RWPE2 (cell line): ENCODE measurements at regions not wholly inside any gene's neighbourhood (a gene's known extent, or its start where the extent isn't known, plus 50 kb on each side); places are given as distances from the start of the nearest gene placed in this dataset.
"Not testable (repeated sequence)": the region's sequence is repeated elsewhere in the genome, so short reads cannot be mapped to it uniquely, and the experiment has no call there.

Source experiments
- ATAC-seq: fragments of 200-7000 bp; cut with Tn5 transposase; 3 replicates; pipeline ENCODE4 v1.9.1; 2021; ENCODE audit warnings: low read depth
- DNase-seq: peaks from one replicate; pipeline ENCODE4 v3.0.0-alpha.2; 2020; ENCODE audit warnings: low spot score
- H3K27ac ChIP-seq: fragments of 450-650 bp; 2 replicates; pipeline ENCODE4 v1.5.1; 2017; ENCODE audit warnings: mild to moderate bottlenecking; ENCODE audit not compliant: poor library complexity, severe bottlenecking
- H3K27me3 ChIP-seq: fragments of 250-450 bp; sonication (Bioruptor Pico); 2 replicates; pipeline ENCODE4 v1.5.1; 2021; ENCODE audit warnings: mild to moderate bottlenecking, moderate library complexity; ENCODE audit not compliant: insufficient read depth, poor library complexity, severe bottlenecking
- H3K36me3 ChIP-seq: fragments of 250-450 bp; sonication (Bioruptor Pico); 2 replicates; pipeline ENCODE4 v1.5.1; 2020; ENCODE audit warnings: low read depth, mild to moderate bottlenecking, moderate library complexity
- H3K4me1 ChIP-seq: fragments of 250-450 bp; sonication (Bioruptor Pico); 2 replicates; pipeline ENCODE4 v1.5.1; 2021; ENCODE audit warnings: mild to moderate bottlenecking, moderate library complexity; ENCODE audit not compliant: insufficient read depth, poor library complexity, severe bottlenecking
- H3K4me3 ChIP-seq: fragments of 250-450 bp; sonication (Bioruptor Pico); 2 replicates; pipeline ENCODE4 v1.5.1; 2021; ENCODE audit warnings: mild to moderate bottlenecking, moderate library complexity; ENCODE audit not compliant: severe bottlenecking
- H3K9me3 ChIP-seq: fragments of 250-450 bp; sonication (Bioruptor Pico); 2 replicates; pipeline ENCODE4 v1.5.1; 2021; ENCODE audit warnings: mild to moderate bottlenecking, moderate library complexity; ENCODE audit not compliant: severe bottlenecking
- CTCF ChIP-seq: fragments of 450-650 bp; IDR thresholded peaks from one replicate; pipeline ENCODE4 v1.5.1; 2017; ENCODE audit warnings: mild to moderate bottlenecking, moderate library complexity; ENCODE audit not compliant: poor library complexity, severe bottlenecking

DNA sequence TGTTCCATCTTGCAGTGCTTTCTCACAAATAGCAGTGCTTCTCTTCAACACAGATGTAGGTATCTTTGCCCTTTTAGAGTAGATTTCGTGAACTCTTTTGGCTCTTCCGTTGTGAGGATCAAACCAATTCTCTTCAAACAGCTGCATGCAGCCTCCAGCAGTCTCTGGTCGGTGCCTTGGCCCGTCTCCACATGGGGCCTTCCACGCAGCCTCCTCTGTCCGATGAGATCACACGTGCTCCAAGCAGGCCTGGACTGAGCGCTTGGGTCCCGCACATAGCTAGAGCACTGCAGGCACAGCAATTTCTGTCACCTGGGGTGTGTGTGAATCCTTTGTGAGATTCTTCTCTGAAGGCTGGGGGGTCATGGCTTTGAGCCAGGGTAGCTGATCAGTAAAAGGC is 82.8 kb upstream of the KCNE2 start:
- H3K4me1 ChIP-seq = peaks cover 10% of the 10 kb centered on the region
- no peaks in the 10 kb centered on the region for H3K36me3 ChIP-seq
- ATAC-seq (no peak), DNase-seq (no peak)
- H3K27me3 ChIP-seq = no peaks in the 10 kb centered on the region
- no peak overlapping the region for H3K27ac ChIP-seq
- TF ChIP-seq CTCF = no peak
- no peak overlapping the region for H3K4me3 ChIP-seq
- H3K9me3 ChIP-seq = no peaks in the 10 kb centered on the region

- H3K36me3 ChIP-seq = no peaks in the 10 kb centered on the region
- ATAC-seq (peak; percentile 31; the same call in 1 of the 3 replicates), DNase-seq (no peak)
These were observed 81.6 kb upstream of the KCNE2 start for GRCh38 chr21:34282223-34282622.

DNA sequence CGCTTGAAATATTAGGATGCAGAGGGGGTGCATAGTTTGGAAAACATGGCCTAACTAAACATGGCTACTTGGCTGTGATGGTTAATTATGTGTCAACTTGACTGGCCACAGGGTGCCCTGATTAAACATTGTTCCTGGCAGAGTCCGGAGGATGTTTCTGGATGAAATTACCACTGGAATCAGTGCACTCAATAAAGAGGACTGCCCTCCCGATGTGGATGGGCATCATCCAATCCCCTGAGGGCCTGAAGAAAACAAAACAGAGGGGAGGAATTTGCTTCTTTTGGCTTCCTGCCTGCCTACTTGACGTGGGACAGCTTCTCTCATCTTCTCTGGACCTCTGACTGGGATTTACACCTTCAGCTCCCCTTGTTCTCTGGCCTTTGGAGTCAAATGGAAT is 79.1 kb upstream of the KCNE2 start:
- no peak for ATAC-seq

More at GRCh38 chr21:34282223-34282622, 81.6 kb upstream of the KCNE2 start:
- H3K4me1 ChIP-seq = peaks cover 10% of the 10 kb centered on the region
- no peaks in the 10 kb centered on the region for H3K27me3 ChIP-seq
- no peak overlapping the region for H3K27ac ChIP-seq
- no peak for TF ChIP-seq CTCF
- H3K4me3 ChIP-seq = no peak overlapping the region
- H3K9me3 ChIP-seq = no peaks in the 10 kb centered on the region

DNA sequence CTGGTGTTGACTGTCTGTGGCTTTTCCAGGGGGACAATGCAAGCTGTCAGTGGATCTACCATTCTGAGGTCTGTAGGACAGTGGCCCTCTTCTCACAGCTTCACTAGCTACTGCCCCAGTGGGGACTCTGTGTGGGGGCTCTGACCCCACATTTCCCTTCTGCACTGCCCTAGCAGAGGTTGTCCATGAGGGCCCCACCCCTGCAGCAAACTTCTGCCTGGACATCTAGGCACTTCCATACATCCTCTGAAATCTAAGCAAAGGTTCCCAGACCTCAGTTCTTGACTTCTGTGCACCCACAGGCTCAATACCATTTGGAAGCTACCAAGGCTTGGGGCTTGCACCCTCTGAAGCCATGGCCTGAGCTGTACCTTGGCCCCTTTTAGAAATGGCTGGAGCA is 75.8 kb upstream of the KCNE2 start:
- not testable (repeated sequence) for H3K4me3 ChIP-seq, ATAC-seq, H3K36me3 ChIP-seq, H3K4me1 ChIP-seq, H3K27me3 ChIP-seq, DNase-seq, H3K9me3 ChIP-seq, H3K27ac ChIP-seq

More for the DNA sequence above, 79.1 kb upstream of the KCNE2 start:
- Histone ChIP-seq H3K4me1 (peaks cover 7% of the 10 kb centered on the region), H3K27ac (no peak overlapping the region), H3K27me3 (no peaks in the 10 kb centered on the region), H3K36me3 (no peaks in the 10 kb centered on the region), H3K4me3 (no peak overlapping the region), H3K9me3 (no peaks in the 10 kb centered on the region)
- TF ChIP-seq CTCF = no peak
- no peak for DNase-seq

DNA sequence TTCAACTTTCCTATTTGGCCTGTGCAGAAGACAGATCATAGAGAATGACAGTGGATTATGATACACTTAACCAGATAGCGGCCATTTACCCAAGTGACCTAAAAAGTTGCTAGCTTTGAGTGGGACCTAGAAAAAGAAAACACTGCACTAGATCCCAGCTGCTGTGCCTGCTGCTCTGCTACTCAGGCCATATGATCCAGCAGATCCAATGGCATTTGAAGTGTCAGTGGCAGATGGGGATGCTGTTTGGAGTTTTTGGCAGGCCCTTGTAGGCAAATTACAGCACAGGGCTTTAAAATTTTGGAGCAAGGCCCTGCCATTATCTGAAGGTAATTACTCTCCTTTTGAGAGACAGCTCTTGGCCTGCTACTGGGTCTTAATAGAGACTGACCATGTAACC is 74.0 kb upstream of the KCNE2 start:
- ATAC-seq (no peak), DNase-seq (no peak)
- Histone ChIP-seq H3K4me1 (no peaks in the 10 kb centered on the region), H3K27ac (no peak overlapping the region), H3K4me3 (no peak overlapping the region), H3K36me3 (no peaks in the 10 kb centered on the region), H3K27me3 (no peaks in the 10 kb centered on the region), H3K9me3 (no peaks in the 10 kb centered on the region)
- TF ChIP-seq CTCF = no peak
